Muscle layer of colon (tissue), 2 donors: ENCODE measurements at regions not wholly inside any gene's neighbourhood (a gene's known extent, or its start where the extent isn't known, plus 50 kb on each side); places are given as distances from the start of the nearest gene placed in this dataset.

Experiments used
- H3K27ac ChIP-seq: one replicate; pipeline ENCODE4 v1.7.0; 2013; ENCODE audit warnings: low read depth, mild to moderate bottlenecking, low read length, moderate library complexity
- H3K27me3 ChIP-seq, 2 donors: one replicate each; pipeline ENCODE4 v1.7.0; 2013; ENCODE audit warnings: low read length in 2 of 2, mild to moderate bottlenecking in 2 of 2; ENCODE audit not compliant: insufficient read depth in 2 of 2, control insufficient read depth in 1 of 2
- H3K36me3 ChIP-seq: one replicate; pipeline ENCODE4 v1.7.0; 2013; ENCODE audit warnings: mild to moderate bottlenecking, low read length; ENCODE audit not compliant: insufficient read depth
- H3K4me1 ChIP-seq: one replicate; pipeline ENCODE4 v1.7.0; 2013; ENCODE audit warnings: mild to moderate bottlenecking, low read length; ENCODE audit not compliant: insufficient read depth
- H3K4me3 ChIP-seq, 2 donors: one replicate each; pipeline ENCODE4 v1.7.0; 2013; ENCODE audit warnings: low read length in 2 of 2, low read depth in 1 of 2, mild to moderate bottlenecking in 1 of 2, moderate library complexity in 1 of 2
- H3K9ac ChIP-seq: one replicate; pipeline ENCODE4 v1.7.0; 2013; ENCODE audit warnings: low read length
- H3K9me3 ChIP-seq: one replicate; pipeline ENCODE4 v1.7.0; 2013; ENCODE audit warnings: mild to moderate bottlenecking, low read length
- donor health status: abdominal sarcoma.
- donor health status: Adenocarcinoma of cecum.

- Histone ChIP-seq H3K27me3 (no peaks in the 10 kb centered on the region), H3K27ac (no peak overlapping the region), H3K4me1 (no peaks in the 10 kb centered on the region), H3K36me3 (no peaks in the 10 kb centered on the region), H3K9ac (no peak overlapping the region), H3K9me3 (no peaks in the 10 kb centered on the region), H3K4me3 (no peak overlapping the region)
Measured at GRCh38 chr9:117547904-117548303, 133.0 kb upstream of the ASTN2 start.

GRCh38 chr9:117546894-117547678 is 132.2 kb upstream of the ASTN2 start:
- Histone ChIP-seq H3K4me3 (no peak overlapping the region), H3K4me1 (no peaks in the 10 kb centered on the region), H3K36me3 (no peaks in the 10 kb centered on the region), H3K27ac (no peak overlapping the region), H3K9me3 (no peaks in the 10 kb centered on the region), H3K9ac (no peak overlapping the region), H3K27me3 (no peaks in the 10 kb centered on the region)

GRCh38 chr9:117545846-117546245 is 131.0 kb upstream of the ASTN2 start:
- no peaks in the 10 kb centered on the region for H3K27me3 ChIP-seq
- no peak overlapping the region for H3K9ac ChIP-seq
- no peaks in the 10 kb centered on the region for H3K9me3 ChIP-seq
- H3K27ac ChIP-seq: no peak overlapping the region
- H3K4me1 ChIP-seq: no peaks in the 10 kb centered on the region
- no peak overlapping the region for H3K4me3 ChIP-seq
- H3K36me3 ChIP-seq: no peaks in the 10 kb centered on the region

- Histone ChIP-seq H3K4me1 (no peaks in the 10 kb centered on the region), H3K4me3 (no peak overlapping the region), H3K27me3 (no peaks in the 10 kb centered on the region), H3K9ac (no peak overlapping the region), H3K36me3 (no peaks in the 10 kb centered on the region), H3K27ac (no peak overlapping the region), H3K9me3 (no peaks in the 10 kb centered on the region)
Measured at GRCh38 chr9:117543089-117543488, 128.2 kb upstream of the ASTN2 start.

GRCh38 chr9:117542021-117542420 is 127.2 kb upstream of the ASTN2 start:
- Histone ChIP-seq H3K27me3 (no peaks in the 10 kb centered on the region), H3K9me3 (no peaks in the 10 kb centered on the region), H3K9ac (no peak overlapping the region), H3K4me1 (no peaks in the 10 kb centered on the region), H3K4me3 (no peak overlapping the region), H3K36me3 (no peaks in the 10 kb centered on the region), H3K27ac (no peak overlapping the region)

GRCh38 chr9:117541181-117541580 is 126.3 kb upstream of the ASTN2 start:
- Histone ChIP-seq H3K9me3 (no peaks in the 10 kb centered on the region), H3K4me1 (no peaks in the 10 kb centered on the region), H3K27ac (no peak overlapping the region), H3K27me3 (no peaks in the 10 kb centered on the region), H3K36me3 (no peaks in the 10 kb centered on the region), H3K9ac (no peak overlapping the region), H3K4me3 (no peak overlapping the region)

GRCh38 chr9:117535973-117536372 is 121.1 kb upstream of the ASTN2 start:
- no peak overlapping the region for H3K4me3 ChIP-seq
- no peak overlapping the region for H3K9ac ChIP-seq
- H3K27ac ChIP-seq: no peak overlapping the region
- no peaks in the 10 kb centered on the region for H3K27me3 ChIP-seq
- H3K36me3 ChIP-seq: no peaks in the 10 kb centered on the region
- no peaks in the 10 kb centered on the region for H3K4me1 ChIP-seq
- no peaks in the 10 kb centered on the region for H3K9me3 ChIP-seq

GRCh38 chr9:117535434-117535833 is 120.6 kb upstream of the ASTN2 start:
- Histone ChIP-seq H3K4me3 (no peak overlapping the region), H3K36me3 (no peaks in the 10 kb centered on the region), H3K27ac (no peak overlapping the region), H3K9ac (no peak overlapping the region), H3K27me3 (no peaks in the 10 kb centered on the region), H3K4me1 (no peaks in the 10 kb centered on the region), H3K9me3 (no peaks in the 10 kb centered on the region)

- no peaks in the 10 kb centered on the region for H3K27me3 ChIP-seq
- H3K4me3 ChIP-seq: no peak overlapping the region
- H3K9ac ChIP-seq: no peak overlapping the region
- no peaks in the 10 kb centered on the region for H3K36me3 ChIP-seq
- no peak overlapping the region for H3K27ac ChIP-seq
- no peaks in the 10 kb centered on the region for H3K4me1 ChIP-seq
- no peaks in the 10 kb centered on the region for H3K9me3 ChIP-seq
Measured at GRCh38 chr9:117528225-117528624, 113.4 kb upstream of the ASTN2 start.

- Histone ChIP-seq H3K36me3 (no peaks in the 10 kb centered on the region), H3K4me3 (no peak overlapping the region), H3K4me1 (no peaks in the 10 kb centered on the region), H3K9me3 (no peaks in the 10 kb centered on the region), H3K9ac (no peak overlapping the region), H3K27ac (no peak overlapping the region), H3K27me3 (no peaks in the 10 kb centered on the region)
Measured at GRCh38 chr9:117526674-117527073, 111.8 kb upstream of the ASTN2 start.

- H3K4me3 ChIP-seq: no peak overlapping the region
- H3K27me3 ChIP-seq: no peaks in the 10 kb centered on the region
- H3K9ac ChIP-seq: no peak overlapping the region
- H3K27ac ChIP-seq: no peak overlapping the region
- H3K9me3 ChIP-seq: no peaks in the 10 kb centered on the region
- H3K4me1 ChIP-seq: no peaks in the 10 kb centered on the region
- H3K36me3 ChIP-seq: no peaks in the 10 kb centered on the region
Measured at GRCh38 chr9:117523531-117524153, 108.8 kb upstream of the ASTN2 start.

GRCh38 chr9:117521293-117521692 is 106.4 kb upstream of the ASTN2 start:
- H3K4me3 ChIP-seq: no peak overlapping the region

More at GRCh38 chr9:117521293-117521692, 106.4 kb upstream of the ASTN2 start:
- no peaks in the 10 kb centered on the region for H3K36me3 ChIP-seq
- no peaks in the 10 kb centered on the region for H3K27me3 ChIP-seq
- H3K4me1 ChIP-seq: no peaks in the 10 kb centered on the region
- H3K9me3 ChIP-seq: no peaks in the 10 kb centered on the region
- H3K27ac ChIP-seq: no peak overlapping the region
- no peak overlapping the region for H3K9ac ChIP-seq
